A673 (cell line): ENCODE measurements at regions not wholly inside any gene's neighbourhood (a gene's known extent, or its start where the extent isn't known, plus 50 kb on each side); places are given as distances from the start of the nearest gene placed in this dataset.

Source experiments
- BruUV-seq: library from RNA; stranded (reverse); fragments of 400-500 nt; replicated peaks from 2 replicates; lab custom pipeline; 2021; lab: Mats Ljungman, UMichigan
- CTCF ChIA-PET: fragments of 300-600 bp; sonication (Branson Sonifier 250); formaldehyde crosslinking; loops from one replicate; lab custom pipeline; 2022; ENCODE audit warnings: antibody characterized with exemption; lab: Charles Lee
- POLR2A ChIA-PET: fragments of 300-600 bp; sonication (Branson Sonifier 250); formaldehyde crosslinking; loops from one replicate; lab custom pipeline; 2022; ENCODE audit warnings: antibody characterized with exemption; ENCODE audit not compliant: low non-redundant PET; lab: Charles Lee
- DNase-seq: peaks from one replicate; pipeline ENCODE4 v3.0.0-alpha.2; 2015; ENCODE audit warnings: low spot score
- H3K27ac ChIP-seq: fragments of 200-600 bp; sonication (generic); 2 replicates; pipeline ENCODE4 v1.5.1; 2016; ENCODE audit warnings: mixed run types, low read depth, mild to moderate bottlenecking, mixed read lengths, antibody characterized with exemption, low read length; ENCODE audit not compliant: poor library complexity, severe bottlenecking
- H3K27me3 ChIP-seq: fragments of 200-600 bp; sonication (generic); replicated peaks from 2 replicates; pipeline ENCODE4 v1.6.1; 2017; ENCODE audit warnings: mixed run types, low read depth, mild to moderate bottlenecking, mixed read lengths, antibody characterized with exemption, low read length; ENCODE audit not compliant: insufficient read depth, poor library complexity
- H3K36me3 ChIP-seq: fragments of 200-600 bp; sonication (generic); 2 replicates; pipeline ENCODE4 v1.6.1; 2016; ENCODE audit warnings: mixed run types, mild to moderate bottlenecking, mixed read lengths, antibody characterized with exemption, low read length; ENCODE audit not compliant: insufficient read depth, poor library complexity, severe bottlenecking
- H3K4me1 ChIP-seq: fragments of 200-600 bp; sonication (generic); 2 replicates; pipeline ENCODE4 v1.6.1; 2017; ENCODE audit warnings: mixed run types, mild to moderate bottlenecking, mixed read lengths, antibody characterized with exemption, low read length; ENCODE audit not compliant: insufficient read depth, poor library complexity, severe bottlenecking
- H3K4me3 ChIP-seq: fragments of 200-600 bp; sonication (generic); 2 replicates; pipeline ENCODE4 v1.5.1; 2016; ENCODE audit warnings: low read depth, mixed run types, mild to moderate bottlenecking, mixed read lengths, low read length; ENCODE audit not compliant: poor library complexity, severe bottlenecking
- H3K9me3 ChIP-seq: fragments of 200-600 bp; sonication (generic); 2 replicates; pipeline ENCODE4 v1.6.1; 2016; ENCODE audit warnings: mixed run types, low read depth, mild to moderate bottlenecking, mixed read lengths, antibody characterized with exemption, low read length; ENCODE audit not compliant: poor library complexity, severe bottlenecking
- EZH2 ChIP-seq: fragments of 200-600 bp; sonication (generic); IDR thresholded peaks from 2 replicates; pipeline ENCODE4 v1.6.1; 2017; ENCODE audit warnings: borderline replicate concordance, low read depth, mild to moderate bottlenecking, mixed read lengths, antibody characterized with exemption, low read length; ENCODE audit not compliant: poor library complexity, severe bottlenecking
- intact Hi-C: fragments of 100-400 bp; cut with micrococcal nuclease; formaldehyde crosslinking; loops from one replicate; pipeline ENCODE4 v1.10.0; 2022; ENCODE audit not compliant: unreplicated experiment
- TF ChIP-seq, protein P1 (sequence below): fragments of 300-800, 200-600 bp; sonication (generic); conservative IDR thresholded peaks from 2 replicates; pipeline ENCODE4 v1.5.1; 2017; ENCODE audit warnings: low read depth, mild to moderate bottlenecking, antibody characterized with exemption, low read length, moderate library complexity, mixed read lengths

DNA sequence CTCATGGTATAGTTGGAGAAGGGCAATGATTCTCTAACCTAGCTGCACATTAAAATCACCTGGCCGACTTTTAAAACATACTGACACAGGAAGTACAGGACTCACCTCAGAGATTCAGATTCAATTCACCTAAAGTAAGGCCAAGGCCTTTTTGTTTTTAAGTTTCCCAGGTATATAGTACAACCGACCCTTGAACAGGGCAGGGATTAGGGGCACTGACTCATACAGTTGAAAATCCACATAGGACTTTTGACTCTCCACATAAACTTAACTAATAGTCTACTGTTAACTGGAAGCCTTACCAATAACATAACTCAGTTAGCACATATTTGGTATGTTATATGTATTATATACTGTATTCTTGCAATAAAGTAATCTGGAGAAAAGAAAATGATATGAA is 129.5 kb upstream of the ABI3BP start:
- no peaks in the 10 kb centered on the region for H3K4me1 ChIP-seq
- H3K9me3 ChIP-seq, result no peaks in the 10 kb centered on the region
- no peak overlapping the region for H3K27ac ChIP-seq
- no peak overlapping the region for H3K4me3 ChIP-seq
- intact Hi-C loops, result no loop called here
- no TSS peak for BruUV-seq
- DNase-seq, result no peak
- POLR2A ChIA-PET, result no interaction called here
- CTCF ChIA-PET, result no interaction called here
- TF ChIP-seq, protein P1, sequence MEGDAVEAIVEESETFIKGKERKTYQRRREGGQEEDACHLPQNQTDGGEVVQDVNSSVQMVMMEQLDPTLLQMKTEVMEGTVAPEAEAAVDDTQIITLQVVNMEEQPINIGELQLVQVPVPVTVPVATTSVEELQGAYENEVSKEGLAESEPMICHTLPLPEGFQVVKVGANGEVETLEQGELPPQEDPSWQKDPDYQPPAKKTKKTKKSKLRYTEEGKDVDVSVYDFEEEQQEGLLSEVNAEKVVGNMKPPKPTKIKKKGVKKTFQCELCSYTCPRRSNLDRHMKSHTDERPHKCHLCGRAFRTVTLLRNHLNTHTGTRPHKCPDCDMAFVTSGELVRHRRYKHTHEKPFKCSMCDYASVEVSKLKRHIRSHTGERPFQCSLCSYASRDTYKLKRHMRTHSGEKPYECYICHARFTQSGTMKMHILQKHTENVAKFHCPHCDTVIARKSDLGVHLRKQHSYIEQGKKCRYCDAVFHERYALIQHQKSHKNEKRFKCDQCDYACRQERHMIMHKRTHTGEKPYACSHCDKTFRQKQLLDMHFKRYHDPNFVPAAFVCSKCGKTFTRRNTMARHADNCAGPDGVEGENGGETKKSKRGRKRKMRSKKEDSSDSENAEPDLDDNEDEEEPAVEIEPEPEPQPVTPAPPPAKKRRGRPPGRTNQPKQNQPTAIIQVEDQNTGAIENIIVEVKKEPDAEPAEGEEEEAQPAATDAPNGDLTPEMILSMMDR, result no peak
- no peak for TF ChIP-seq EZH2
- no peaks in the 10 kb centered on the region for H3K36me3 ChIP-seq
- H3K27me3 ChIP-seq, result peaks cover 81% of the 10 kb centered on the region

DNA sequence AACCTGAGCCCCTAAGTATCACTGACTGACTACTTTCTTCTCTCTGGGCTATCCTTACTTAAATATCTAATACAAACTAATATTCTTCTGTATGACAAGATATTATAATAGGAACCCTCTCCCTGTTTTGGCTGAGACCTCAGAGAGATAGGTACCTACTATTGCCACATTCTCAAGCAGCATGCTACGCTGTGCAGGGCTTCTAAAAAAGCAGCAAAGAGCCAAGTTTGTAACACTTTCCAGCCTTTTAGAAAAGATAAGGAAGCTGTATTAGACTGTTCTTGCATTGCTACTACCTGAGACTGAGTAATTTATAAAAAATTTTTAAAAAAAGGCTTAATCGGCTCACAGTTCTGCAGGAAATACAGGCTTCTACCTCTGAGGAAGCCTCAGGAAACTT is 126.8 kb upstream of the ABI3BP start:
- CTCF ChIA-PET, result no interaction called here
- Histone ChIP-seq H3K36me3 (no peaks in the 10 kb centered on the region), H3K4me1 (no peaks in the 10 kb centered on the region), H3K27ac (no peak overlapping the region), H3K27me3 (peaks cover 55% of the 10 kb centered on the region), H3K4me3 (no peak overlapping the region), H3K9me3 (no peaks in the 10 kb centered on the region)
- POLR2A ChIA-PET, result no interaction called here
- DNase-seq, result no peak
- no TSS peak for BruUV-seq
- intact Hi-C loops, result no loop called here
- TF ChIP-seq, protein P1, result no peak
- TF ChIP-seq EZH2, result no peak

DNA sequence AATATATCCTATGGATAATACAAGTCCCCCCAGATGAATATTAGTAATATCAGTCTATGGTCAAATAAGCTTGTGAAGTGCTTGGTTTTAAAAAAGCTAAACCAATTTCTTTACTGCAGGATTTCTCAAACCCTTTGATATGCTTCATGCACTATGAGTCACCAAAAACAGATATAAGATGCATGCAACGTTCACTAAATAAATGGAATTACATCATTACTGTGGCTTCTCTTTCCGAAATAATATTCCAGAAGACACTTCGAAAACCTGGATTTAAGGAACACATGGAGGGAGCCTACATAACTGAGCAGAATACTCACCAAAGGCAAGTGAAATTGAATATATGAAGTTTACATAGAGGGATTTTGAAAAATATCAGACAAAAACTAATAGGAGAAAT is 126.3 kb upstream of the ABI3BP start:
- Histone ChIP-seq H3K9me3 (no peaks in the 10 kb centered on the region), H3K36me3 (no peaks in the 10 kb centered on the region), H3K4me3 (no peak overlapping the region), H3K27ac (no peak overlapping the region), H3K4me1 (no peaks in the 10 kb centered on the region), H3K27me3 (peaks cover 50% of the 10 kb centered on the region)
- no peak for TF ChIP-seq EZH2
- no TSS peak for BruUV-seq
- intact Hi-C loops, result no loop called here
- POLR2A ChIA-PET, result no interaction called here
- no peak for DNase-seq
- CTCF ChIA-PET, result no interaction called here

DNA sequence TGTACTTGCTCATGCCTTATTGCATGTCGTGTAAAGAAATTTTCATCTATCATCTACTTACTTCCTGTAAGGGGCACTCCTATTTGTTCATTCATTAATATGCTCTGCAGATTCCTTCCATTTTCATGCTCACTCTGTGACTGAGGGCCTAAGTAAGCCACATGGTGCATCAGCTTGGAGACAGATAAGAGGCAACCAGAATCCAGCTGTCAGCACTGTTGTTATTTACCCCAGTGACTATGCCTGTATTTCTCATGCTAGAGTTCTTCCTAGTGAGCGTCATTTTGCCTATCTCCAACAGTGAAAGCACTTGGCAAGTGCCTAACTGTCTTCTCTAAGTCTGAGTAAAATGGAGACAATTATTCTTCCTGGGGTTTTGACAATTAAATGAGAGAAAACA is 124.8 kb upstream of the ABI3BP start:
- no peak for TF ChIP-seq EZH2
- TF ChIP-seq, protein P1, result no peak

More for the DNA sequence above, 124.8 kb upstream of the ABI3BP start:
- intact Hi-C loops, result no loop called here
- Histone ChIP-seq H3K36me3 (no peaks in the 10 kb centered on the region), H3K4me3 (no peak overlapping the region), H3K27ac (no peak overlapping the region), H3K4me1 (no peaks in the 10 kb centered on the region), H3K27me3 (peaks cover 37% of the 10 kb centered on the region), H3K9me3 (no peaks in the 10 kb centered on the region)
- CTCF ChIA-PET, result no interaction called here
- POLR2A ChIA-PET, result no interaction called here
- no TSS peak for BruUV-seq
- no peak for DNase-seq
